GM21717 (cell line): ENCODE measurements at regions not wholly inside any gene's neighbourhood (a gene's known extent, or its start where the extent isn't known, plus 50 kb on each side); places are given as distances from the start of the nearest gene placed in this dataset.
A peak's percentile ranks its signal among the peaks of the same experiment; 100 is the strongest.
"Not testable (repeated sequence)": the region's sequence is repeated elsewhere in the genome, so short reads cannot be mapped to it uniquely, and the experiment has no call there.

Source experiments
- ATAC-seq: cut with Tn5 transposase; IDR thresholded peaks from one replicate; pipeline ENCODE4 v1.9.1; 2021; ENCODE audit warnings: mild to moderate bottlenecking, moderate library complexity; ENCODE audit not compliant: unreplicated experiment

GRCh38 chr2:64908406-64908805 lies 80.8 kb upstream of the SLC1A4 start:
- ATAC-seq, result no peak

GRCh38 chr2:64910523-64910922 lies 78.7 kb upstream of the SLC1A4 start:
- ATAC-seq, result no peak

- no peak for ATAC-seq
Measured at GRCh38 chr2:64910972-64911433, 78.2 kb upstream of the SLC1A4 start.

- no peak for ATAC-seq
Measured at GRCh38 chr2:64913357-64913869, 75.8 kb upstream of the SLC1A4 start.

GRCh38 chr2:64914247-64914646 lies 75.0 kb upstream of the SLC1A4 start:
- no peak for ATAC-seq

- ATAC-seq, result peak; percentile 57
Measured at GRCh38 chr2:64914735-64915509, 74.3 kb upstream of the SLC1A4 start.

- ATAC-seq, result no peak
Measured at GRCh38 chr2:64915510-64915900, 73.7 kb upstream of the SLC1A4 start.

- no peak for ATAC-seq
Measured at GRCh38 chr2:64918220-64918886, 70.8 kb upstream of the SLC1A4 start.

- ATAC-seq, result no peak
Measured at GRCh38 chr2:64919261-64919660, 69.9 kb upstream of the SLC1A4 start.

- no peak for ATAC-seq
Measured at GRCh38 chr2:64922482-64923384, 66.5 kb upstream of the SLC1A4 start.

GRCh38 chr2:64923385-64923710 lies 65.9 kb upstream of the SLC1A4 start:
- ATAC-seq, result no peak

- no peak for ATAC-seq
Measured at GRCh38 chr2:64924170-64924934, 64.8 kb upstream of the SLC1A4 start.

- ATAC-seq, result not testable (repeated sequence)
Measured at GRCh38 chr2:64925930-64926722, 63.1 kb upstream of the SLC1A4 start.

- ATAC-seq, result no peak
Measured at GRCh38 chr2:64928813-64929212, 60.4 kb upstream of the SLC1A4 start.

GRCh38 chr2:64929333-64929732 lies 59.9 kb upstream of the SLC1A4 start:
- ATAC-seq, result no peak

GRCh38 chr2:64930258-64930671 lies 58.9 kb upstream of the SLC1A4 start:
- ATAC-seq, result no peak

- ATAC-seq, result no peak
Measured at GRCh38 chr2:64931246-64932115, 57.7 kb upstream of the SLC1A4 start.

- no peak for ATAC-seq
Measured at GRCh38 chr2:64932116-64932370, 57.2 kb upstream of the SLC1A4 start.
